GM19023 (cell line): ENCODE measurements at regions not wholly inside any gene's neighbourhood (a gene's known extent, or its start where the extent isn't known, plus 50 kb on each side); places are given as distances from the start of the nearest gene placed in this dataset.

Experiments
- ATAC-seq: cut with Tn5 transposase; IDR thresholded peaks from one replicate; pipeline ENCODE4 v1.9.1; 2021; ENCODE audit warnings: mild to moderate bottlenecking, moderate library complexity; ENCODE audit not compliant: unreplicated experiment

DNA sequence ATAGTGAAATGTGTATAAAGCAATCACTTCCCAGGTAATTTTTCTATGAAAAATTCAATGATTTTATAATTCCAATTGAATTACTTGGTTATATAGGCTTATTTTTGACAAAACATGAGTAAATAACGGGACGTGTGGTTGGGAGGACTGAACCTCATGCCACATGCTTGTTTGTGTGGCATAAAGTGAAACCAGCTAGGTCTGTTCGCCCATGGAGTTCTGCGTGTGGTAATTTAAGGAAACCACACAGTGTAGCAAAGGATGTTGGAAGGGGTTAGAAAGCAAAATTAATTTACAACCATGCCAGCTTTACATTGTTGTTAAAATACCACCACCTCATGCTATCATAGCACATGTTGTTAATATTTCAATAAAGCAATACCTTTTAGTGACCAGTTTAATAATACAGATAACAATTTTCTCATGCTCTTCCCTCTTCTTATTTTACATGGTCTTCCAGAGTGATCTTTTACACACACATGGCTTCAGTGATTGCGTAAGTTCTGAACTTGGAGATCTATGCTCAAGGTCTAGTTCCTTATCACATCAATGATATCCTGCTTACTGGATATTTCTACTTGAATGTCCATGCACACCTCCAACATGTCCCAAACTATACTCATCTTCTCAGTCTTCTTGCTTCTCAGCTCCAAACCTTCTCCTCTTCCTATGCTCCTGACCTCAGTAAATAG lies 156.4 kb upstream of the ITGA4 start:
- no peak for ATAC-seq

GRCh38 chr2:181304011-181304844 lies 153.0 kb upstream of the ITGA4 start:
- ATAC-seq, result no peak

DNA sequence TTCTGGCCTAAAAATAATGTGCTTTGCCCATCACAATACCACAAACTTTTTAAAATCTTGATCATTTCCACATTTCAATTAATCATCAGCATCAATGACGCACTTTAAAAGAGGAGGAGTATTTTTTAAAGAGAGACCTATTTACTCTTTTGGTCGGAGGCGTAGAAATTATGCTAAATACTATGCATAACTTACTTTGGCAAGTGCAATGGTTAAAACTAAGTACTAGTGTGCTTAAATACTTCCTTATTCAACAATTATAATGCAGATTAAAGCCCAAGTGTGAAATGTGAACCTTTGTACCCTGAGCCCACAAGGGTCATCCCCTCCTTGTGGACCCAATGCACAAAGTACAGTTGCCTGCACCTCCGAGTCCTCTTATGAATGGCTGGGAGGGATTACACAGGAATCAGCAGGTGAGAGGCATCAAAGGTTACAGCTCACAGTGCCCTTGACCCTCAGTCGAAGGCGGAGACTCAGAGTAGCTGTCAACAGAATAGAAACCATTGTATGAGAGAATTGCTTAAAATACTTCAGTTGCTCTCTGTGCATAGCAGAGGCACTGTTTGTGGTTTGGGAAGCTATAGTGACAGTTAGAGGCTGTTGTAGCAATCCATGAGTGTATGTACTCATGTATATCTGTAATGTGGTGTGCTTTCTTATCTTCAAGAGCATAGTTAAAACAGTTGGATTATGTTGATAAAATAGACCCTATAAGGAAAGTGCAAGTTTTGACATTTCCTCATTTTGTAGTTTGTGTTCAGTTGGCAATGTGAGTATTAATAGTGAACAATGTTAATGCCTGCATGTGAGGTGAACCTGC lies 151.7 kb upstream of the ITGA4 start:
- ATAC-seq, result peak; percentile 88

- ATAC-seq, result no peak
Observed at GRCh38 chr2:181306785-181307184, 150.4 kb upstream of the ITGA4 start.

DNA sequence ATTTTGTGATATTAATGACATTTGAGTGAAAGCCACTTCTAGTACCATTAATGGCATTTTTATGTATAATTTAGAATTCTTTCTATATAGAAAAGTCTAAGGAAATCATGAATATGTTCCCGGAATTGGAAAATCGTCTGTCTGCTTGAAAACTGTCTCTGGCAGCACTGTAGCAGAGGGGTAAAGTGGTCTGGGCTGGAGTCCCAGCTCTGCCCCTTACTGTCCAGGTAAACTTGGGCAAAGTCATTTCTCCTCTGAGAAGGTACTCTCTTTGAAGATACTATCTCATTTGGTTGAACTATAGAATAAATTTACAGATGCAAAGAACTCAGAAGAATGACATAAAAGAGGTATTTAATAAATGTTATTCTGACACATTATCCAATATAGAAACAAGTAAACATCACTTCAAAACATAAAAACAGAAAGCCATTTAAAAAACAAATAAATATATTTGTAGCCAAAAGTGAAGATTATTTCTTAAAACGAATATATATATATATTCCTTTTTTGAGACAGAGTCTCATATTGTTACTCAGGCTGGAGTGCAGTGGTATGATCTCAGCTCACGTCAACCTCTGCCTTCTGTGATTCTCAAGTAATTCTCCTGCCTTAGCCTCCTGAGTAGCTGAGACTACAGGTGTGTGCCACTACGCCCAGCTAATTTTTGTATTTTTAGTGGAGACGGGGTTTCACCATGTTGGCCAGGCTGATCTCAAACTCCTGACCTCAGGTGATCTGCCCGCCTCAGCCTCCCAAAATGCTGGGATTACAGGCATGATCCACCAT lies 149.8 kb upstream of the ITGA4 start:
- no peak for ATAC-seq

GRCh38 chr2:181308766-181309515 lies 148.2 kb upstream of the ITGA4 start:
- ATAC-seq, result no peak

- no peak for ATAC-seq
Observed at GRCh38 chr2:181309586-181309985, 147.6 kb upstream of the ITGA4 start.

- ATAC-seq, result no peak
Observed at GRCh38 chr2:181310967-181311366, 146.2 kb upstream of the ITGA4 start.

DNA sequence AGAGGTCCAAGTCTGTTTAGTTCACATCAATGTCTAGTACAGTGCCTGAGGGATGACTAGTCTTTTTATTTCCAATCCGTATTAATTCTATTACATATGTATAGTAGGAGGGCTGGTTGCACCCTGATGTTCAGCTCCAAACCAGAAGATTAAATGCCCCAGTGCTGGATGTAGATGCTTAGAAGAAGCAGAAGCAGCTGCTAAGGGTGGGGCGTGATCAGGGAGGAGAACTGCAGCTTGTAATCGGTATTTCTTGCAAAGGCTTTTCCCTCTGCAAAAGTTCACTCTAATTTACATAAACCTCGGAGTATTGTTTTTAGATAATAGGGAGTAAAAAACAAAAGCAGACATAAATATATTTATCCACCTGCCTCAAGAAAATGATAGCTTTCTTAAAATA lies 145.3 kb upstream of the ITGA4 start:
- ATAC-seq, result peak; percentile 29

GRCh38 chr2:181312515-181312927 lies 144.7 kb upstream of the ITGA4 start:
- peak; percentile 92 for ATAC-seq

DNA sequence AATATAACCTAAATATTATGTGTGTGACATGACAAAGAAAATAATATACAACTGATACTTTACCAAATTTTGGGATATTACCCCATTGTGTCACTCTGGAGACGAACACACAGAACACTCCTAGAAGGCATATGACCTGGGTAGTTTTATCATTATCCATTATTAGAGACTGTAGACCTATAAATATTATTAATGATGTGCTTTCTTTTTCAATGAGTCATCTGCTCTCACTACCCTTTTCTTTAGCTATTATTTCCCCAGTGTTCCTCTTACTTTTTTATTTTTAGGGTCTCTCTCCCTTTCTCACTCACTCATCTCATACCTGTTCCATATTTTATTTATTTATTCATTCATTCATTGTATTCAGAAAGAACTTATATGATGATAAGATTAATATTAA lies 143.3 kb upstream of the ITGA4 start:
- ATAC-seq, result no peak

DNA sequence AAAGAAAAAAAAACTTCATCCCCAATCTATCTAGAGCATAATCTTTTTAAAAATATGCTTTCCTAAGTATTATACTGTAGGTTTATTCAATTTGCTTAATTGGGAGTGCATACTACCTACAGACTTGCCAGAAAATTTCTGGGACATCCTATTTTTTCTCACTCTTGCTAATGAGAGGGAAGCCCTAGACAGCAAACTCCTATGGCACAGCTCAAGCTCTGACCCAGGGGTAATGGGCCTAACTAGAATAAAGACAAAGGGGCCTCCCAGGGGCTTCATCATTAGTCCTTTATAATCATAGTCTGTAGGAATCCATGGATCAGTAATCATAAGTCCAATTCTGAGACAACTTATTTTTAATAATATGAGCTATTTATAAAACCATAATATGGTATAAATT lies 142.6 kb upstream of the ITGA4 start:
- no peak for ATAC-seq

DNA sequence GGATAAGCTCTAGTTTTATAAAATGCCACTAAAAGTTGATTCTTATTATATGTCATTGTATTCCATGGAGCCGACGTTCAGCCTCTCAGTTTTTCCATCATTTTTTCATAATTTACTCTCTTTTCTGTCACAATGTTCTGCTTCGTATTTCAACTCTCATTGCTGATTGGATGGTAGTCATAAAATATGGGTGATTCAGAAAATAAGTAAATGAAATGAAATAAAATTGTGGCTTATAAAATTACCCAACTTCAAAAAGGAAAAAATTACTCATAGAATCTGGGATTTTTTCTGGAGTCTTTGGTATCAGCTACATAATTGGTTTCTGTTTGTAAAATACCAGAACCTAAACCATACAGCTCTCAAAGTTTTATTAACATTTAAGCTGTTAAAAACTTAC lies 139.7 kb upstream of the ITGA4 start:
- no peak for ATAC-seq

GRCh38 chr2:181318504-181319280 lies 138.5 kb upstream of the ITGA4 start:
- no peak for ATAC-seq

GRCh38 chr2:181319286-181319685 lies 137.9 kb upstream of the ITGA4 start:
- no peak for ATAC-seq

DNA sequence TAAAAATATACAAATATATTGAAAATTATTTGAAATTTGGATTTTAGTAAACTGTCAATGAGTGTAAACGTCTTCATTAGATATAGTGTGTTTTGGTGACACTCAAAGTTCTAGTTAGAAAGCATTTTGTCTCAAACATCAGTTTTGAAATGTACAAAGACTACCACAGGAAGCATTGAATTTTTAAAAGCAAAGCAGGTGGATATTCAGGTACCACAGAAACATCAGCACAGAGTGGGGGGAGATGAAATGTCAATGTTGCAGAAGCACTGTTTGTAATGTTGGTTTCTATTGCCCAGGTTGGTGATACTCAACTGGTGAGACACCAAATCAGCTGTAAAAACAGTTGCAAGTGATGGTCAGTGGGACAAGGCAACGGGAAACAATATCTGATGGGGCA lies 136.5 kb upstream of the ITGA4 start:
- ATAC-seq, result no peak

- no peak for ATAC-seq
Observed at GRCh38 chr2:181324912-181325311, 132.3 kb upstream of the ITGA4 start.

- no peak for ATAC-seq
Observed at GRCh38 chr2:181326661-181327060, 130.5 kb upstream of the ITGA4 start.

GRCh38 chr2:181330286-181330685 lies 126.9 kb upstream of the ITGA4 start:
- ATAC-seq, result no peak
